Thoracic aorta (tissue), 2 donors: ENCODE measurements at regions not wholly inside any gene's neighbourhood (a gene's known extent, or its start where the extent isn't known, plus 50 kb on each side); places are given as distances from the start of the nearest gene placed in this dataset.

Experiments
- ATAC-seq: fragments of 150-250 bp; one replicate; pipeline ENCODE4 v1.8.0; 2017; ENCODE audit warnings: low read depth; ENCODE audit not compliant: insufficient number of reproducible peaks, low FRiP score
- DNase-seq: peaks from one replicate; pipeline ENCODE4 v3.0.0-alpha.2; 2020; ENCODE audit warnings: low spot score
- H3K27ac ChIP-seq, 2 donors: fragments of 200-600 bp; sonication (generic); 1 replicate in 1 of 2; 2 replicates in 1 of 2; pipeline ENCODE4 v1.5.1; 2016; ENCODE audit warnings: mild to moderate bottlenecking in 2 of 2, moderate library complexity in 2 of 2
- H3K27me3 ChIP-seq: fragments of 200-600 bp; sonication (generic); replicated peaks from 2 replicates; pipeline ENCODE4 v1.6.0; 2016; ENCODE audit warnings: mild to moderate bottlenecking; ENCODE audit not compliant: insufficient read depth
- H3K36me3 ChIP-seq: fragments of 200-600 bp; sonication (generic); one replicate; pipeline ENCODE4 v1.5.1; 2016
- H3K4me1 ChIP-seq, 2 donors: fragments of 200-600 bp; sonication (generic); 1 replicate in 1 of 2; 2 replicates in 1 of 2; pipeline versions ENCODE4 v1.5.1 to v1.6.0; 2016; ENCODE audit warnings: low read depth in 2 of 2, mild to moderate bottlenecking in 1 of 2; ENCODE audit not compliant: control insufficient read depth in 1 of 2
- H3K4me3 ChIP-seq: fragments of 200-600 bp; sonication (generic); 2 replicates; pipeline ENCODE4 v1.5.1; 2016; ENCODE audit warnings: mild to moderate bottlenecking
- H3K9me3 ChIP-seq: fragments of 200-600 bp; sonication (generic); 2 replicates; pipeline ENCODE4 v1.5.1; 2016
- CTCF ChIP-seq: fragments of 200-600 bp; sonication (generic); IDR thresholded peaks from one replicate; pipeline ENCODE4 v1.5.1; 2019; ENCODE audit warnings: antibody characterized with exemption

- TF ChIP-seq CTCF = no peak
- DNase-seq (no peak), ATAC-seq (no peak)
- Histone ChIP-seq H3K9me3 (no peaks in the 10 kb centered on the region), H3K4me3 (no peak overlapping the region), H3K36me3 (no peaks in the 10 kb centered on the region), H3K27ac (no peak overlapping the region), H3K27me3 (no peaks in the 10 kb centered on the region), H3K4me1 (no peaks in the 10 kb centered on the region)
These were observed 264.4 kb upstream of the MKI67 start for GRCh38 chr10:128390596-128390995.

GRCh38 chr10:128393546-128393945 is 267.3 kb upstream of the MKI67 start:
- no peak for TF ChIP-seq CTCF
- no peaks in the 10 kb centered on the region for H3K27me3 ChIP-seq
- no peak for DNase-seq
- no peaks in the 10 kb centered on the region for H3K4me1 ChIP-seq
- no peak for ATAC-seq
- no peak overlapping the region for H3K27ac ChIP-seq
- H3K4me3 ChIP-seq = no peak overlapping the region
- no peaks in the 10 kb centered on the region for H3K9me3 ChIP-seq
- no peaks in the 10 kb centered on the region for H3K36me3 ChIP-seq

- TF ChIP-seq CTCF = no peak
- H3K9me3 ChIP-seq = no peaks in the 10 kb centered on the region
- no peak overlapping the region for H3K27ac ChIP-seq
- no peaks in the 10 kb centered on the region for H3K27me3 ChIP-seq
- no peak overlapping the region for H3K4me3 ChIP-seq
- no peaks in the 10 kb centered on the region for H3K4me1 ChIP-seq
- H3K36me3 ChIP-seq = no peaks in the 10 kb centered on the region
- no peak for DNase-seq
- no peak for ATAC-seq
These were observed 271.9 kb upstream of the MKI67 start for GRCh38 chr10:128398118-128398517.

- Histone ChIP-seq H3K27me3 (no peaks in the 10 kb centered on the region), H3K4me1 (no peaks in the 10 kb centered on the region), H3K9me3 (no peaks in the 10 kb centered on the region), H3K36me3 (no peaks in the 10 kb centered on the region), H3K27ac (no peak overlapping the region), H3K4me3 (no peak overlapping the region)
- ATAC-seq (no peak), DNase-seq (no peak)
- no peak for TF ChIP-seq CTCF
These were observed 272.8 kb upstream of the MKI67 start for GRCh38 chr10:128398999-128399398.

GRCh38 chr10:128400564-128400963 is 274.3 kb upstream of the MKI67 start:
- Histone ChIP-seq H3K27ac (no peak overlapping the region), H3K27me3 (no peaks in the 10 kb centered on the region), H3K36me3 (no peaks in the 10 kb centered on the region), H3K4me3 (no peak overlapping the region), H3K4me1 (no peaks in the 10 kb centered on the region), H3K9me3 (no peaks in the 10 kb centered on the region)
- DNase-seq = no peak
- no peak for ATAC-seq
- TF ChIP-seq CTCF = no peak
